Endothelial cell of umbilical vein (primary cell): ENCODE measurements at regions not wholly inside any gene's neighbourhood (a gene's known extent, or its start where the extent isn't known, plus 50 kb on each side); places are given as distances from the start of the nearest gene placed in this dataset.

Experiments
- BruUV-seq: library from RNA; stranded (reverse); fragments of 400-500 nt; replicated peaks from 2 replicates; lab custom pipeline; 2021; lab: Mats Ljungman, UMichigan
- CTCF ChIA-PET: fragments of 300-600, 350-600 bp; sonication (Branson Sonifier 250); formaldehyde crosslinking; loops from one replicate; lab custom pipeline; 2021; ENCODE audit warnings: antibody characterized with exemption, inconsistent platforms; lab: Charles Lee
- POLR2A ChIA-PET: fragments of 300-600, 350-600 bp; sonication (Branson Sonifier 250); formaldehyde crosslinking; loops from one replicate; lab custom pipeline; 2021; ENCODE audit warnings: antibody characterized with exemption, inconsistent platforms; lab: Charles Lee
- DNase-seq: peaks from one replicate; pipeline ENCODE4 v3.0.0-alpha.2; 2011; ENCODE audit warnings: low read depth, low spot score
- FAIRE-seq: peaks from 2 replicates; lab custom pipeline; 2011; peaks lifted over from hg19 to GRCh38; lab: Jason Lieb, UNC
- H2AFZ ChIP-seq: 2 replicates; pipeline ENCODE4 v1.6.0; 2012; ENCODE audit warnings: low read depth, low read length, control low read depth, inconsistent platforms
- H3K27ac ChIP-seq: 2 replicates; pipeline ENCODE4 v1.5.1; 2011; ENCODE audit warnings: low read depth, mild to moderate bottlenecking, control low read depth, low read length, moderate library complexity; ENCODE audit not compliant: insufficient read depth
- H3K27me3 ChIP-seq, 2 experiments: 2 replicates each; pipeline versions ENCODE4 v1.6.0 to v1.6.1; 2011; ENCODE audit warnings: low read length in 2 of 2, mixed read lengths in 1 of 2; ENCODE audit not compliant: control insufficient read depth in 2 of 2, insufficient read depth in 2 of 2
- H3K36me3 ChIP-seq, 2 experiments: 2 replicates in 1 of 2; 3 replicates in 1 of 2; pipeline ENCODE4 v1.5.1; 2011; ENCODE audit warnings: low read length in 2 of 2, mild to moderate bottlenecking in 1 of 2, moderate library complexity in 1 of 2; ENCODE audit not compliant: control insufficient read depth in 2 of 2, insufficient read depth in 2 of 2; ENCODE audit errors: extremely low read depth in 1 of 2
- H3K4me1 ChIP-seq: 3 replicates; pipeline ENCODE4 v1.5.1; 2011; ENCODE audit warnings: mild to moderate bottlenecking, low read length; ENCODE audit not compliant: control insufficient read depth, insufficient read depth; ENCODE audit errors: extremely low read depth
- H3K4me2 ChIP-seq: 2 replicates; pipeline ENCODE4 v1.6.1; 2011; ENCODE audit warnings: low read length, control low read depth, mixed read lengths; ENCODE audit not compliant: insufficient read depth
- H3K4me3 ChIP-seq, 3 experiments: fragments of 200-600 bp in 1 of 3; sonication (generic), shearing (Covaris generic) in 1 of 3; replicated peaks in 1 of 3; 2 replicates each; pipeline ENCODE4 v1.5.1; 2011 to 2016; ENCODE audit warnings: control low read depth in 3 of 3, low read length in 3 of 3, mild to moderate bottlenecking in 2 of 3, inconsistent platforms in 1 of 3, low read depth in 1 of 3, moderate library complexity in 1 of 3; ENCODE audit not compliant: insufficient read depth in 1 of 3
- H3K79me2 ChIP-seq: 2 replicates; pipeline ENCODE4 v1.6.0; 2012; ENCODE audit warnings: low read length, inconsistent platforms; ENCODE audit not compliant: control insufficient read depth, insufficient read depth
- H3K9ac ChIP-seq: replicated peaks from 2 replicates; pipeline ENCODE3; 2011; ENCODE audit warnings: low read length, control low read depth; ENCODE audit not compliant: insufficient read depth; ENCODE audit errors: extremely low read depth
- H3K9me1 ChIP-seq: replicated peaks from 3 replicates; pipeline ENCODE4 v1.6.0; 2011; ENCODE audit warnings: mild to moderate bottlenecking, low read length; ENCODE audit not compliant: control insufficient read depth, insufficient read depth; ENCODE audit errors: extremely low read depth
- H3K9me3 ChIP-seq: replicated peaks from 2 replicates; pipeline ENCODE4 v1.5.1; 2012; ENCODE audit warnings: low read length, inconsistent platforms; ENCODE audit not compliant: control insufficient read depth, insufficient read depth
- H4K20me1 ChIP-seq: replicated peaks from 2 replicates; pipeline ENCODE3; 2011; ENCODE audit warnings: mild to moderate bottlenecking, low read length; ENCODE audit not compliant: control insufficient read depth, insufficient read depth; ENCODE audit errors: extremely low read depth
- EZH2 ChIP-seq: IDR thresholded peaks from 2 replicates; pipeline ENCODE4 v1.6.1; 2012; ENCODE audit warnings: borderline replicate concordance, low read depth, mild to moderate bottlenecking, moderate library complexity, low read length, inconsistent platforms; ENCODE audit not compliant: severe bottlenecking
- FOS ChIP-seq: IDR thresholded peaks from 2 replicates; pipeline ENCODE4 v1.6.1; 2011; ENCODE audit warnings: mild to moderate bottlenecking, low read length, moderate library complexity, borderline replicate concordance; ENCODE audit not compliant: insufficient read depth
- GATA2 ChIP-seq: IDR thresholded peaks from 2 replicates; pipeline ENCODE4 v1.7.0; 2011; ENCODE audit warnings: low read depth, mild to moderate bottlenecking, moderate library complexity, mixed read lengths, low read length; ENCODE audit not compliant: insufficient read length, insufficient read depth
- JUN ChIP-seq: IDR thresholded peaks from 2 replicates; pipeline ENCODE4 v1.6.1; 2011; ENCODE audit warnings: borderline replicate concordance, low read depth; ENCODE audit not compliant: insufficient read length, insufficient read depth
- MYC ChIP-seq: IDR thresholded peaks from one replicate; pipeline ENCODE4 v1.6.1; 2011; ENCODE audit warnings: mild to moderate bottlenecking, low read depth, low read length
- POLR2A ChIP-seq: IDR thresholded peaks from 2 replicates; pipeline ENCODE4 v1.6.1; 2012; ENCODE audit warnings: low read depth, mild to moderate bottlenecking, control low read depth, low read length
- POLR2AphosphoS5 ChIP-seq: IDR thresholded peaks from 2 replicates; pipeline ENCODE4 v1.6.1; 2012; ENCODE audit warnings: low read depth, mild to moderate bottlenecking, control low read depth, low read length, moderate library complexity; ENCODE audit not compliant: insufficient read depth
- dilution Hi-C: fragments of 300-500 bp; cut with MboI; formaldehyde crosslinking; loops from one replicate; pipeline ENCODE4 v1.15.0; 2019; ENCODE audit warnings: low sequenced_read_pairs; ENCODE audit not compliant: extremely low pct_ligation_motif_present
- intact Hi-C: fragments of 100-400 bp; cut with micrococcal nuclease; formaldehyde crosslinking; loops from one replicate; pipeline ENCODE4 v1.10.0; 2022
- TF ChIP-seq, protein P1 (sequence below), 2 donors: IDR thresholded peaks; 1 replicate in 1 of 2; 2 replicates in 1 of 2; pipeline ENCODE4 v1.5.1; 2011; ENCODE audit warnings: low read length in 2 of 2, mild to moderate bottlenecking in 2 of 2, moderate library complexity in 2 of 2, control low read depth in 1 of 2, inconsistent platforms in 1 of 2, low read depth in 1 of 2; ENCODE audit not compliant: insufficient read depth in 1 of 2; ENCODE audit errors: extremely low read depth in 1 of 2
- TF ChIP-seq, protein P2 (sequence below): IDR thresholded peaks from 2 replicates; pipeline ENCODE4 v1.6.1; 2011; ENCODE audit not compliant: insufficient read depth, insufficient read length

DNA sequence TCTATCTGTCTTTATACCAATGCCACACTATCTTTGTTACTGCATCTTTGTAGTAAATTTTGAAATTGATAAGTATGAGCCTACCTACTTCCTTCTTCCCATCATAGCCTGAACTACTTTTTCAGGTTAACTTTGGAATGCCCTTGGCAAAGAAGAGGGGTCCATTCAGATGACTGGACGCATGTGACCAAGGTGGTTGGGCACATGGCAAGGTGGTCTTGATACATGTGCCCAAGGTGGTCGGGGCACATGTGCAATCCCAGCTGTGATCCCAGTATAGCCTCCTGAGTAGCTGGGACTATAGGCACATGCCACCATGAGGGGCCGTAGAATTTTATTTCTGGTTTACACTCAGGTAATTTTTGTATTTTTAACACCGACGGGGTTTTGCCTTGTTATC is 330.2 kb downstream of the GABRB3 start:
- H3K79me2 ChIP-seq: no peaks in the 10 kb centered on the region
- H3K4me3 ChIP-seq: no peak overlapping the region
- H3K36me3 ChIP-seq: no peaks in the 10 kb centered on the region
- H2AFZ ChIP-seq: no peak overlapping the region
- H3K27ac ChIP-seq: no peak overlapping the region
- no peaks in the 10 kb centered on the region for H3K4me1 ChIP-seq
- DNase-seq (no peak), FAIRE-seq (no peak)
- H3K9me3 ChIP-seq: peaks cover 5% of the 10 kb centered on the region
- TF ChIP-seq POLR2AphosphoS5 (no peak), FOS (no peak), GATA2 (no peak), POLR2A (no peak), MYC (no peak), JUN (no peak), EZH2 (no peak)
- TF ChIP-seq, protein P1, sequence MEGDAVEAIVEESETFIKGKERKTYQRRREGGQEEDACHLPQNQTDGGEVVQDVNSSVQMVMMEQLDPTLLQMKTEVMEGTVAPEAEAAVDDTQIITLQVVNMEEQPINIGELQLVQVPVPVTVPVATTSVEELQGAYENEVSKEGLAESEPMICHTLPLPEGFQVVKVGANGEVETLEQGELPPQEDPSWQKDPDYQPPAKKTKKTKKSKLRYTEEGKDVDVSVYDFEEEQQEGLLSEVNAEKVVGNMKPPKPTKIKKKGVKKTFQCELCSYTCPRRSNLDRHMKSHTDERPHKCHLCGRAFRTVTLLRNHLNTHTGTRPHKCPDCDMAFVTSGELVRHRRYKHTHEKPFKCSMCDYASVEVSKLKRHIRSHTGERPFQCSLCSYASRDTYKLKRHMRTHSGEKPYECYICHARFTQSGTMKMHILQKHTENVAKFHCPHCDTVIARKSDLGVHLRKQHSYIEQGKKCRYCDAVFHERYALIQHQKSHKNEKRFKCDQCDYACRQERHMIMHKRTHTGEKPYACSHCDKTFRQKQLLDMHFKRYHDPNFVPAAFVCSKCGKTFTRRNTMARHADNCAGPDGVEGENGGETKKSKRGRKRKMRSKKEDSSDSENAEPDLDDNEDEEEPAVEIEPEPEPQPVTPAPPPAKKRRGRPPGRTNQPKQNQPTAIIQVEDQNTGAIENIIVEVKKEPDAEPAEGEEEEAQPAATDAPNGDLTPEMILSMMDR (IDR thresholded peaks at IDR 0.05; ENCODE audit: extremely low read depth in 1 of 2, insufficient read depth in 1 of 2, low read depth in 1 of 2, low read length in 2 of 2): no peak
- TF ChIP-seq, protein P2, sequence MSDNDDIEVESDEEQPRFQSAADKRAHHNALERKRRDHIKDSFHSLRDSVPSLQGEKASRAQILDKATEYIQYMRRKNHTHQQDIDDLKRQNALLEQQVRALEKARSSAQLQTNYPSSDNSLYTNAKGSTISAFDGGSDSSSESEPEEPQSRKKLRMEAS: no peak
- H3K27me3 ChIP-seq: no peaks in the 10 kb centered on the region
- ChIA-PET CTCF (no interaction called here), POLR2A (no interaction called here)
- intact Hi-C loops: no loop called here
- H4K20me1 ChIP-seq: no peaks in the 10 kb centered on the region
- no peak overlapping the region for H3K4me2 ChIP-seq
- dilution Hi-C loops: no loop called here
- no peaks in the 10 kb centered on the region for H3K9me1 ChIP-seq
- H3K9ac ChIP-seq: no peak overlapping the region
- no TSS peak for BruUV-seq
